Limb (tissue), 2 donors: ENCODE measurements at regions not wholly inside any gene's neighbourhood (a gene's known extent, or its start where the extent isn't known, plus 50 kb on each side); places are given as distances from the start of the nearest gene placed in this dataset.

Experiments
- DNase-seq, 2 donors: peaks; one replicate each; pipeline ENCODE4 v3.0.0-alpha.2; 2016; ENCODE audit errors: extremely low spot score in 2 of 2

DNA sequence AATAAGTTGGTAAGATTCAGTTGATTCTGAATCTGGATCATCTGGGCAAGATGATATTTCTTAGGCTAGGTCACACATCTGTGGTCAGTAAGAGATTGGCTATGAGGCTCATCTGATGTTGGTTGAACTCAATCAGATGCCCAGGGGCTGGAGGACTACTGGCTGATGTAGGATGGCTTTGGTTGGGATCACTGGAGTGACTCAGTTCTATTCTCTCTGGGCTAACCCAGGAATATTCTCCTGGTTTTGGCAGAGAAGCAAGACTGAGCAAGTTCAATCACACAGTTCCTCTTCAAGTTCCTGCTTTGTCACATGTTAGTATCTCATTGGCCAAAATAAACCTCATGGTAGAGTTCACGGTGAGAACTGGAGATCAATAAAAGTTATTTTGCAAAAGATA, 902.3 kb upstream of the SLIT2 start:
- DNase-seq, result no peak

DNA sequence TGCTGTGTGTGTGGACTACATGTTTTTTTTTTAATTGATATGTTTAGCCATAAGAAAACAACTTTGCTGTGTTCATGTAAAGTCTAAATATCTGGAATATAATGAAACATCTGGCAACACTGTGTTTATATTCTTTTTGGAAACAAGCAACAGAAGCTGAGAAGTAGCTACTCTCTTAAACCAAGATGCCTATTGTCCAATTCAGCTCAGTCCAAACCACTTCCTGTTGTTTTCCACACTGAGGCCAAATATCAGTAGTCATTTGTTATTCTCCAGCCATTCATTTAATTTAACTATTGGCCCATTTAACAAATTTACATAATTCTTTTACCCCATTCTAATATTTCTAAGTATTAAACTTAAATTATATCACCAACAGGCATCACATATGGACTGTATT, 903.0 kb upstream of the SLIT2 start:
- DNase-seq, result no peak

GRCh38 chr4:19346636-19347035, 905.1 kb upstream of the SLIT2 start:
- DNase-seq, result no peak

DNA sequence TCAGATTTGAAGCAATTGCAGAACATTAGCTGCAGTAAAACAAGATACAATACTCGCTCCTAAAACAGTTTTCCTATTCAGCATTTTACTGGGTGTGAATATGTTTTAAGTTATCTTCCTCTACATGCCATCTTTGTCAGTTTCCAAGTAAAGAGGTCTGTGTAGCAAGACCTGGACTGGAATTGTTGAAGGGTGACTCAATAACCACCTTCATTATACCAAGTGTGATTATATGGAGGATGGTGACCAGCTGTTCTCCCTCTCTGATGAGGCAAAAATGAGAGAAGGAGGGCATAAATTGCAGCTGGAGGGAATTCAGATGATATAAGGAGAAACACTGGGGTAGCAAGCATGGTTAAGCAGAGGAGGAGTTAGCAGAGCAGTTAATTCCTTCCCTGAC, 922.1 kb upstream of the SLIT2 start:
- no peak for DNase-seq

- DNase-seq, result no peak
Observed at GRCh38 chr4:19329077-19329476, 922.6 kb upstream of the SLIT2 start.

DNA sequence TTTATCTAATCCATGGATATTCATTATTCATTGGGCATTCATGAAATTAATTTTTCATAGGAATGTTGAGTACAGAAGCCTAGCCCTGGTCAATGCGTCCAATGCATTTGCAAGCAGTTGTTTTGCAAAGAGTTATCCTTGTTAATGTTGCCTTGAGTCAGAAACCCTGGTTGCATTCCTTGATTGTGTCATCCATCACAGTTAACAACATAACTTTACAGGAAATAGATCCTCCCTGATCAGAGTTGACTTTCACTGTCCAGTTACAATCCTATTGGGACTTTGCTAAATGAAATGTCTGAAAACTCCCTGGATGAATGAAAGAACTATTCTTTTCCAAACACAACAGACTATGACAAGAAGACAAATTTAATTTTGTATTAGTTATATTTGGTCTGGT, 924.3 kb upstream of the SLIT2 start:
- DNase-seq, result no peak

DNA sequence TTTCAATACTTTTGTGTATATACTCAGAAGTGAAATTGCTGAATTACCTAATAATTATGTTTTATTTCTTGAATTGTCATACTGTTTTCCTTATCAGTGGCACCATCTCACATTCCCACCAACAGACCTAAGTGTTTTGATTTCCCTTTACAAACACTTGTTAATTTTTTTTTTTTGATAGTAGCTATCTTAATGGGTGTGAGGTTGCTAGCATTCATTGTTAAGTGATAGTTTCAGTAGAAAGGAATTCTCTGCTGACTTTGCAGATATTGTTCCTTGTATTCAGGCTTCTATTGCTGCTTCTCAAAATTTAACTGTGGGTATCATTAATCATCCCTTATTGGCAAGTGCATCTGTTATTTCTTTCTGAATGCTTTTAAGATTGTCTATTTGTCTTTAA, 927.5 kb upstream of the SLIT2 start:
- DNase-seq, result no peak

DNA sequence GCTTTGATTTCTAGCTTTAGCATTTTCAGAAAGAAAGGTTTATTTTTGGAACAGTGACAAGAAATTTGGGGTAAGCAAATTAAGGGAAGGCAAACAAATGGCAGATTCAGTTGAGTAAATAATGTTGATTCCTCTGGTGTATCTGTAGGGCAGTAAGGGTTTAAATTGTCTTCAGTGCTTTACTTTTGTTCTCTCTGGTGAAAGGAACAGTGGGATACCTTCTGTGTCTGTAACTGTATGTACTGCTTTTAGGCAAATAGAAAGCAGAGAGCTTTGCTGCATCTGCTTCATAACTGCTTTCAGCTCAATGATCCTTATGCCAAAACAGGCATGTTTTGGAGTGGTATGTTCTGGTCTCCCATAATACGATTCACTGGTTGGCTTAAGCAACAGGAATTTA, 932.1 kb upstream of the SLIT2 start:
- no peak for DNase-seq

DNA sequence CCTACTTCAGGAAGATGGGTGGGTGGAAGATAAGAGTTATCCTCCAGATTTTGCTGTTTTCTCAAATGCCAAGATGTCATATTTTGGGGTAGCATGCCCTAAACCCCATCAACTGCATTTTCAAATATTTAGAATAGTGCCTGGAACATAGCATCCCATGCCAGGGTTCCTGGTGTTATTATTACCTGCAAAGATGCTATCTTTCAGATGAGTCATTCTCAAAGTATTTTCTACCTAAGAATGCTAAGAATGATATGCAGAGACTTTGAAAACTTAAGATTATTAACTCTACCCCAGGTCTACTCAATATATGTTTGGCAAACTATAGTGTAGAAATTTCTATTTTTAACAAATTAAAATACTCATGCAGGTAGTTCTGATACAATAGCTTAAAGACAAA, 934.3 kb upstream of the SLIT2 start:
- no peak for DNase-seq

DNA sequence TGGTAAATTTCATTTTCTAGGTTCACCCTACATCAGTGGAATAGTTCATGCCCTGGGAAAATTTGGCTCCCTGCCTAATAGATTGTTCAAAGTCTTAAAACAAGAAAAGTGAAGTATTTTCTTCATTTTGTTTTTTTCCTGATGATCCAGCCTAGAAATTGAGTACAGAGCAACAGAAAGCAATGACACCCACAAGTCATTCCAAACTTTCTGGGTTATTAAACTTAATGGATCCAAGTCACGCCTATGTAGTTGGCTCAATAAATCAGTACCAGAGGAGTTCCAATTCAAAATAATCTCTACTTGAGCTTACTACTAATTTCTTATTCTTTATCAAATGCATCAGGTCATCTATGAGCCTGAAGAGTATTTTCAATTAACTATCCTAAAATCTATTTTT, 937.6 kb upstream of the SLIT2 start:
- no peak for DNase-seq

DNA sequence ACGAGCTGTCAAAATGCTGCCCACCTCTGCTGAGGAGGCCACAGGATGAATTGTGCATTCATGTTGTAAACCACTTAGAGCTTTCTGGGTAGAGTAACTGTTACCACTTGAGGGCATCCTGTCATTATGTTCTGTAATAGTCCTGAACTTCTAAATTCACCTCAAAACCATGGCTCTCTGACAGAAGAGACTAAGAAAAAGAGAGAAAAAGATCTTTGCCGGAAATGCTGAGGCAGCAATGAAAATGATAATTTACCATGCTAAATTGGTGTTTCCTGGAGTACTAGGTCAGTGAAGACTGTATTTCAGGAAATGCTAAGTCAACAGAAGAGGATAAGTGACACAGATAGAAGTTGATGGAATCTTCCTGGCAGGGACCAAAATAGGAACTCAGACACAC, 942.3 kb upstream of the SLIT2 start:
- DNase-seq, result peak in 1 of 2 donors; percentile 30

DNA sequence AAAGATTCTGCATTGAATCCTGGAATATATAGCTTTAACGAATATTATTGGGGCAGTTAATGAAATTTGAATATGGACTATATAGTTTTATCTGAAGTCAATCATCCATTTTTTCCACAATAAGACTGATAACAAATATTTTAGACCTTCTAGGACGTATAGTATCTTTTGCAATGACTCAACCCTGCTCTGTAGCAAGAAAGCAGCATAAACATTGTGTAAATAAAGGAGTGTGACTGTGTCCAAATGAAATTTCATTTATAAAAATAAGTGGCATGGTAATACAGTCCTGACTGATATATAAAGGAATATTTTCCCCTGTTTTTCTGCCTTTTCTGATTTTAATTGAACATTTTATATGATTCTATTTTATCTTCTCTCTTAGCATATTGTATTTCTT, 947.7 kb upstream of the SLIT2 start:
- no peak for DNase-seq

GRCh38 chr4:19301527-19301926, 950.2 kb upstream of the SLIT2 start:
- DNase-seq, result no peak

DNA sequence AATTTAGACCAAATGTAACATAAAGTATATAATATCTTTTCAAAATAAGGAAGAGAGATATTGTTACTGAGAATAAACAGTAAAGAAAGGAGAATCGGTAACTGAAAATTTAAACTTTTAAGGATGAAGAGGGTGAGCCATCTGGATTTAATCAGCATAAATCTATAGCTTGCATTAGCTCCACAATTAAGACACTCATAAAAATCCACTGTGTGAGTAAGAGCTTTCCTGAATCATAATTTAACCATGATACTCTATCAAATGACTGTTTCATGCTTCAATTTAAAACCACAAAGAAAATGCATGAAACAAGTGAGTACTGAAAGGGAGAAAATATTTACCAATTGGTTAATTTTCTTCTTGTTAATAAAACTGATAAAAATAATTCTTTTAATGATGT, 951.5 kb upstream of the SLIT2 start:
- DNase-seq, result no peak

DNA sequence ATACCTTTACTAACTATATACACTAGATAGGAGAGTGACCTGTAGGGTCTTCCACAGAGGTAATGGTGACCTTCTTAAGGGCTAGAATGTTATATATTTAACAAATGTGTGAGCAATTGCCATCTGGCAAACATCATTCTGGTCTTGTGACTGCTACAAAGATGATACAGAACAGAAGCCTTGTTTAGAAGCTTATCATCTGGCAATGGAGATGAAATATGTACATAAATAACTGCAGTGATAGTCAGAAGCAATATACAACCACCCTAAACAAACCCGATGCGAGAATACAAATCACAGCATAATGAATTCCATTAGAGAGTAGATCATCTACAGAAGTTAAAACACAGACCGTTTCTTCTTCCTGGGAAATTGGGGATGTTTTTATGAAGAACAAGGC, 952.7 kb upstream of the SLIT2 start:
- no peak for DNase-seq

DNA sequence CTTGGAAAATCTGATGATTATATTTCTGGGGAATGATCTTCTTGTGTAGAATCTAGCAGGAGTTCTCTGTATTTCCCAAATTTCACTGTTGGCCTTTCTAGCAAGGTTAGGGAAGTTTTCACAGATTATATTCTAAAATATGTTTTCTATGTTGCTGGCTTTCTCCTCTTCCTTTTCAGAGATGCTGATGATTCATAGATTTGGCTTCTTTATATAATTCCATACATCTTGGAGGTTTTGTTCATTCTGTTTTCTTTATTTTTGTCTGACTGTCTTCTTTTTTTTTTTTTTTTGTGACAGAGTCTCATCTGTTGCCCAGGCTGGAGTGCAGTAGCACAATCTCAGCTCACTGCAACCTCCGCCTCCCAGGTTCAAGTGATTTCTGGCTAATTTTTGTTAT, 957.9 kb upstream of the SLIT2 start:
- DNase-seq, result no peak

DNA sequence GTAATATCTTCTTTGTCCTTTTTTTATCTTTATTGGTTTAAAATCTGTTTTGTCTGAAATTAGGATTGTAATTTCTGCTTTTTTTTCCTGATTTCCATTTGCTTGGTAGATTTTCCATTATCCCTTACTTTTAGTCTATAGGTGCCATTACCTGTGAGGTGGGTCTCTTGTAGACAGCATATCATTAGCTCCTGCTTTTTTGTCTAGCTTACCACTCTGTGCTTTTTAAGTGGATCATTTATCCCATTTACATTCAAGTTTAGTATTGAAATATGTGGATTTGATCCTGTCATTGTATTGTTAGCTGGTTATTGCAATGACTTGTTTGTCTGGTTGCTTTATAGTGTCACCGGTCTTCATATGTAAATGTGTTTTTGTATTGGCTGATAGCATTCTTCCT, 958.6 kb upstream of the SLIT2 start:
- DNase-seq, result no peak

DNA sequence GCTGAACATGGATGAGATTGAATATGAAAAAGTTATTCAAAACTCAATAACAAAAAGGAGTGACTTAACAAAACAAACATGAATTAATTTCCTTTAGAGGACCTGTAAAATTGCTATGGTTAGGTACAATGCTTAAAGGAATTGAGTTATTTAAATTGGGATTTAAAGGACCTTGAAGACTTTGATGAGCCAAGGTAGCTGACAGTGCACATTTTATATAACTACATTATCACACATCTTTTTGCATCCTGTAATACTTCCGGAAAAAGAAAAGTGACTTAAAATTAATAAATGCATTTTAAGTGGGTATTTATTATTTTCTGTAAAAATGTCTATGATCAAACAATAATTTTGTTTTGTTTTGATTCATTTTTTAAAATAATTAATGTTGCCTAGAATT, 964.8 kb upstream of the SLIT2 start:
- DNase-seq, result no peak

DNA sequence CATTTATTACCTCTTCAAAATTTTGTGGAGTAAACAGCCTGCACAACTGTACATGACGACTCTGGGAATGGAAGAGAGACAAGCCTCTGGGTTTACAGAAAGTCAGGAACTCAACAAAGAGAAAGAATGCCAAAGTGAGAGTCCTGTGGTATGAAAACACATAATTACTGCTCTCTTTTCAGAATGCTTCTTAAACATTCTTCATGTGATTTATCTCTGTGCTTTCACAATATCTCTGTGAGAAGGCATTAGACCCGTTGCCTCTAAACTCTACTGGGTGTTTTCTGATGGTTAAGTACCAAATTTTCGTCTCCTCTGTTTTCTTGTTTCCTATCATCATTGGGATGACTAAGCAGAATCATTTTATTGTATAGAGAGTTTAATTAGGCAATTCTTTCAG, 966.6 kb upstream of the SLIT2 start:
- DNase-seq, result no peak

GRCh38 chr4:19278665-19279064, 973.0 kb upstream of the SLIT2 start:
- DNase-seq, result no peak

DNA sequence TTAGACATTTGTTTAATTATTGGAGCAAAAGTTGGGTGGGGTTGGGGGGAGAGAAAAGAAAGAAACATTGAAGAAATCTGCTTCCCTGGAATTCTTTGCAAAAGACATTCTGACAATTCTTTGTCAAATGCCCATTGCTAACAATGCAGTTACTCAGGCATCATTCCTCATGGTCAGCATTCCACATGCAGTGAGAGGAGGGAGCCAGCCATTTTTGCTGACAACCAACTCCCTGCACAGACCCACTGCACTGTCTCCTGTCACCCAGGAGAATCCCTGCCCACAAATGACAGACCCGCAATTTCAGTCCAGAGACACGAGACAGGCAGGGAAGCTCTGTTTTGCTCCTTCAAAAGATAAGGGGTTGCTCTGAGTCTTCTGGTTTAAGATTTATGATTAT, 985.1 kb upstream of the SLIT2 start:
- DNase-seq, result no peak

- DNase-seq, result peak in 1 of 2 donors; percentile 5
Observed at GRCh38 chr4:19262467-19262866, 989.2 kb upstream of the SLIT2 start.

GRCh38 chr4:19260346-19260745, 991.4 kb upstream of the SLIT2 start:
- DNase-seq, result no peak

DNA sequence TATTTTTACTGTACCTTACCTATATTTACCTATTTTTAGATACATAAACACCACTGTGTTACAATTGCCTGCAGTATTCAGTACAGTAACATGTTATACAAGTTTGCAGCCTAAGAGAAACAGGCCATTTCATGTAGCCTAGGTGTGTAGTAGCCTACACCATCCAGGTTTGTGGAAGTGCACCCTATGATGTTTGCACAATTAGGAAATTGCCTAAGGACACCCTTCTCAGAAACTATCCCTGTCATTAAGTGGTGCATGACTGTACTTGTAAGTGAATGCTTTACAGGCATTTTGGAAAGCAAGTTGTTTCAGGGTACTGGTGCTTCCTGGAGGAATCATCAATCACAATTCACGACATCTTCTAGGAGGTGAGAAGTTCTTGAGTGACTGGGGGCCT, 991.8 kb upstream of the SLIT2 start:
- DNase-seq, result no peak

- no peak for DNase-seq
Observed at GRCh38 chr4:19256823-19257222, 994.9 kb upstream of the SLIT2 start.
